H1 (cell line): ENCODE measurements at regions not wholly inside any gene's neighbourhood (a gene's known extent, or its start where the extent isn't known, plus 50 kb on each side); places are given as distances from the start of the nearest gene placed in this dataset.

Experiments
- CTCF ChIA-PET: fragments of 300-600 bp; sonication (Branson Sonifier 250); formaldehyde crosslinking; loops from one replicate; lab custom pipeline; 2021; ENCODE audit not compliant: partially characterized antibody; lab: Charles Lee
- POLR2A ChIA-PET: fragments of 300-600 bp; sonication (Branson Sonifier 250); formaldehyde crosslinking; loops from one replicate; lab custom pipeline; 2021; ENCODE audit warnings: inconsistent platforms; ENCODE audit not compliant: partially characterized antibody; lab: Charles Lee
- DNase-seq, 2 experiments: peaks; one replicate each; pipeline versions ENCODE4 v3.0.0 to v3.0.0-alpha.2; 2010 to 2022; ENCODE audit warnings: low spot score in 2 of 2, low read depth in 1 of 2, mixed read lengths in 1 of 2
- FAIRE-seq: peaks from 2 replicates; lab custom pipeline; 2011; peaks lifted over from hg19 to GRCh38; lab: Jason Lieb, UNC
- H2AFZ ChIP-seq: 2 replicates; pipeline ENCODE4 v1.8.1; 2012; ENCODE audit warnings: low read length, inconsistent platforms
- H2AK5ac ChIP-seq: 2 replicates; pipeline ENCODE4 v1.6.1; 2013; ENCODE audit warnings: low read depth, low read length
- H2BK120ac ChIP-seq: replicated peaks from 2 replicates; pipeline ENCODE3; 2013; ENCODE audit warnings: low read depth, low read length, inconsistent platforms
- H2BK12ac ChIP-seq: 2 replicates; pipeline ENCODE4 v1.6.1; 2013; ENCODE audit warnings: low read depth, low read length
- H2BK15ac ChIP-seq: 2 replicates; pipeline ENCODE4 v1.6.1; 2013; ENCODE audit warnings: low read length
- H2BK20ac ChIP-seq: 2 replicates; pipeline ENCODE4 v1.6.1; 2013; ENCODE audit warnings: low read length
- H2BK5ac ChIP-seq: 2 replicates; pipeline ENCODE4 v1.6.1; 2013; ENCODE audit warnings: low read depth, low read length
- H3K14ac ChIP-seq: 2 replicates; pipeline ENCODE4 v1.6.1; 2013; ENCODE audit warnings: inconsistent platforms; ENCODE audit not compliant: insufficient read length
- H3K18ac ChIP-seq: 2 replicates; pipeline ENCODE4 v1.6.1; 2013; ENCODE audit warnings: low read length; ENCODE audit errors: extremely low read depth
- H3K23ac ChIP-seq: 2 replicates; pipeline ENCODE4 v1.6.1; 2013; ENCODE audit warnings: inconsistent platforms; ENCODE audit not compliant: insufficient read length
- H3K23me2 ChIP-seq: 2 replicates; pipeline ENCODE4 v1.6.1; 2013; ENCODE audit warnings: low read depth, low read length
- H3K27ac ChIP-seq: 2 replicates; pipeline ENCODE4 v1.6.1; 2011; ENCODE audit warnings: low read depth, low read length, inconsistent platforms
- H3K27me3 ChIP-seq, 4 experiments: replicated peaks in 1 of 4; 1 replicate in 1 of 4; 2 replicates in 3 of 4; pipeline versions ENCODE4 v1.6.1 to v1.8.1; 2011 to 2013; ENCODE audit warnings: low read length in 3 of 4, mild to moderate bottlenecking in 3 of 4, inconsistent platforms in 2 of 4, mixed read lengths in 2 of 4, moderate library complexity in 1 of 4; ENCODE audit not compliant: control insufficient read depth in 3 of 4, insufficient read depth in 3 of 4; ENCODE audit errors: extremely low read depth in 1 of 4
- H3K36me3 ChIP-seq, 4 experiments: 2 replicates each; pipeline versions ENCODE4 v1.6.1 to v1.8.1; 2011 to 2013; ENCODE audit warnings: mild to moderate bottlenecking in 4 of 4, low read length in 3 of 4, moderate library complexity in 2 of 4, control low read depth in 1 of 4, inconsistent platforms in 1 of 4; ENCODE audit not compliant: insufficient read depth in 4 of 4, control insufficient read depth in 2 of 4
- H3K4ac ChIP-seq: replicated peaks from 2 replicates; pipeline ENCODE3; 2013; ENCODE audit warnings: low read length, low read depth, mixed read lengths, inconsistent platforms; ENCODE audit not compliant: insufficient read length
- H3K4me1 ChIP-seq, 4 experiments: replicated peaks in 1 of 4; 1 replicate in 1 of 4; 2 replicates in 3 of 4; pipeline versions ENCODE4 v1.6.1 to v1.8.1; 2011 to 2013; ENCODE audit warnings: low read length in 3 of 4, inconsistent platforms in 2 of 4, mixed read lengths in 1 of 4; ENCODE audit not compliant: insufficient read depth in 4 of 4, control insufficient read depth in 3 of 4
- H3K4me2 ChIP-seq, 2 experiments: 2 replicates each; pipeline versions ENCODE4 v1.6.1 to v1.8.1; 2011 to 2013; ENCODE audit warnings: low read depth in 2 of 2, low read length in 2 of 2, control low read depth in 1 of 2, inconsistent platforms in 1 of 2, mild to moderate bottlenecking in 1 of 2; ENCODE audit not compliant: insufficient read depth in 1 of 2
- H3K4me3 ChIP-seq, 4 experiments: fragments of 200-600, 300-600 bp in 1 of 4; sonication (generic), shearing (Covaris generic), sonication (Bioruptor Twin) in 1 of 4; 2 replicates each; pipeline versions ENCODE4 v1.5.1 to v1.8.1; 2011 to 2016; ENCODE audit warnings: low read length in 4 of 4, low read depth in 3 of 4, control low read depth in 2 of 4, inconsistent platforms in 2 of 4, mild to moderate bottlenecking in 2 of 4, mixed read lengths in 1 of 4, moderate library complexity in 1 of 4; ENCODE audit not compliant: insufficient read depth in 2 of 4; ENCODE audit errors: extremely low read depth in 1 of 4
- H3K56ac ChIP-seq: replicated peaks from 2 replicates; pipeline ENCODE3; 2013; ENCODE audit warnings: low read depth, mild to moderate bottlenecking, mixed read lengths, low read length, inconsistent platforms; ENCODE audit not compliant: insufficient read length
- H3K79me1 ChIP-seq: 2 replicates; pipeline ENCODE4 v1.6.1; 2013; ENCODE audit warnings: low read depth, low read length, control low read depth
- H3K79me2 ChIP-seq, 2 experiments: 2 replicates each; pipeline versions ENCODE4 v1.6.1 to v1.8.1; 2012 to 2013; ENCODE audit warnings: low read length in 2 of 2, mild to moderate bottlenecking in 2 of 2, inconsistent platforms in 1 of 2; ENCODE audit not compliant: insufficient read depth in 2 of 2, control insufficient read depth in 1 of 2
- H3K9ac ChIP-seq, 4 experiments: replicated peaks in 1 of 4; 1 replicate in 1 of 4; 2 replicates in 3 of 4; pipeline versions ENCODE4 v1.6.1 to v1.8.1; 2011 to 2013; ENCODE audit warnings: low read depth in 3 of 4, low read length in 3 of 4, control low read depth in 2 of 4, mild to moderate bottlenecking in 2 of 4, moderate library complexity in 2 of 4, inconsistent platforms in 1 of 4; ENCODE audit errors: extremely low read depth in 1 of 4
- H3K9me3 ChIP-seq, 2 experiments: 2 replicates each; pipeline versions ENCODE4 v1.6.1 to v1.8.1; 2012 to 2013; ENCODE audit warnings: mild to moderate bottlenecking in 2 of 2, moderate library complexity in 2 of 2, control low read depth in 1 of 2, inconsistent platforms in 1 of 2, low read depth in 1 of 2, low read length in 1 of 2, mixed read lengths in 1 of 2; ENCODE audit not compliant: insufficient read depth in 2 of 2
- H4K20me1 ChIP-seq, 2 experiments: replicated peaks in 1 of 2; 2 replicates each; pipeline versions ENCODE3 to v1.8.1; 2011 to 2013; ENCODE audit warnings: inconsistent platforms in 2 of 2, low read length in 2 of 2, mild to moderate bottlenecking in 1 of 2; ENCODE audit not compliant: insufficient read depth in 2 of 2, control insufficient read depth in 1 of 2
- H4K5ac ChIP-seq: 2 replicates; pipeline ENCODE4 v1.6.1; 2013; ENCODE audit warnings: low read length, low read depth, mixed read lengths, inconsistent platforms; ENCODE audit not compliant: insufficient read length
- H4K8ac ChIP-seq: 2 replicates; pipeline ENCODE4 v1.8.0; 2013; ENCODE audit warnings: mild to moderate bottlenecking, moderate library complexity, low read length, inconsistent platforms; ENCODE audit not compliant: insufficient read depth; ENCODE audit errors: extremely low read depth
- H4K91ac ChIP-seq: replicated peaks from 2 replicates; pipeline ENCODE3; 2013; ENCODE audit warnings: low read length, mixed read lengths, inconsistent platforms; ENCODE audit not compliant: insufficient read length
- CHD7 ChIP-seq: fragments of 300-600 bp; sonication (generic); IDR thresholded peaks from 2 replicates; pipeline ENCODE4 v1.7.1; 2012; ENCODE audit warnings: low read length, moderate library complexity, mild to moderate bottlenecking, inconsistent platforms; ENCODE audit not compliant: insufficient replicate concordance
- WGBS, 2 experiments: shearing (Covaris generic) in 1 of 2; methylation state at CpG; one replicate each; pipeline versions ENCODE4 v1.1.6 to v1.1.7; 2013 to 2015; ENCODE audit warnings: low lambda C conversion rate in 2 of 2, mixed read lengths in 2 of 2, inconsistent platforms in 1 of 2, low coverage in 1 of 2, missing lambda C conversion rate in 1 of 2; ENCODE audit not compliant: insufficient replicate concordance in 2 of 2, insufficient coverage in 1 of 2, insufficient read length in 1 of 2; ENCODE audit errors: extremely low coverage in 1 of 2, missing lambda C conversion rate in 1 of 2; 5-methylcytosine and 5-hydroxymethylcytosine counted together

- no peak overlapping the region for H2BK120ac ChIP-seq
- TF ChIP-seq CHD7 = no peak
Observed at GRCh38 chr17:65403626-65404025, 157.8 kb downstream of the AXIN2 start.

More at GRCh38 chr17:65403626-65404025, 157.8 kb downstream of the AXIN2 start:
- no peak overlapping the region for H3K4me3 ChIP-seq
- no peaks in the 10 kb centered on the region for H3K27me3 ChIP-seq
- no peak overlapping the region for H2BK12ac ChIP-seq
- H3K4me2 ChIP-seq = no peak overlapping the region
- no peak overlapping the region for H3K14ac ChIP-seq
- H4K91ac ChIP-seq = no peak overlapping the region
- no peak overlapping the region for H3K9ac ChIP-seq
- no peak for FAIRE-seq
- no peak overlapping the region for H4K8ac ChIP-seq
- no peak overlapping the region for H2BK15ac ChIP-seq
- no peaks in the 10 kb centered on the region for H3K9me3 ChIP-seq
- H3K79me1 ChIP-seq = no peaks in the 10 kb centered on the region
- H3K4ac ChIP-seq = no peak overlapping the region
- peaks cover 0 to 4% (median 1%) of the 10 kb centered on the region in 4 experiments; a peak in 2 of 7 replicates for H3K4me1 ChIP-seq
- H2AK5ac ChIP-seq = no peak overlapping the region
- H3K36me3 ChIP-seq = no peaks in the 10 kb centered on the region
- no peaks in the 10 kb centered on the region for H4K20me1 ChIP-seq
- H2BK5ac ChIP-seq = no peak overlapping the region
- H2BK20ac ChIP-seq = no peak overlapping the region
- H3K23me2 ChIP-seq = no peaks in the 10 kb centered on the region
- H4K5ac ChIP-seq = no peak overlapping the region
- no peak overlapping the region for H3K23ac ChIP-seq
- CTCF ChIA-PET = interaction anchor here (0.6 to 1.0 kb wide), 2 partner anchors 22 to 95 kb away, joined by 3 to 7 read pairs; no protein-coding TSS in a partner anchor
- no peak for DNase-seq
- H3K18ac ChIP-seq = no peak overlapping the region
- H3K56ac ChIP-seq = no peak overlapping the region
- POLR2A ChIA-PET = no interaction called here
- H2AFZ ChIP-seq = no peak overlapping the region
- no peaks in the 10 kb centered on the region for H3K79me2 ChIP-seq
- WGBS, 2 experiments = 89% methylated on average over 4 of the region's 4 CpGs; no CpG with 5 or more reads in 1 of the 2 experiments
- no peak overlapping the region for H3K27ac ChIP-seq
